K562 (cell line): ENCODE measurements at regions not wholly inside any gene's neighbourhood (a gene's known extent, or its start where the extent isn't known, plus 50 kb on each side); places are given as distances from the start of the nearest gene placed in this dataset.

Source experiments
- ATAC-seq: fragments of 200-7000 bp; cut with Tn5 transposase; 3 replicates; pipeline ENCODE4 v1.9.1; 2020; ENCODE audit warnings: moderate library complexity
- BruUV-seq: library from RNA; stranded (reverse); fragments of 400-500 nt; replicated peaks from 2 replicates; lab custom pipeline; 2021; lab: Mats Ljungman, UMichigan
- CTCF ChIA-PET: fragments of 300-600 bp; formaldehyde crosslinking; extraction: SDS; loops from one replicate; lab custom pipeline; 2021; ENCODE audit warnings: low intra/inter-chr PET ratio; lab: Yijun Ruan, JAX
- POLR2A ChIA-PET: fragments of 300-600, 350-650 bp; sonication (Branson Sonifier 250); formaldehyde crosslinking; extraction: SDS; loops from one replicate; lab custom pipeline; 2021; ENCODE audit warnings: antibody characterized with exemption, inconsistent platforms; lab: Yijun Ruan, JAX
- DNase-seq, 4 experiments: peaks; one replicate each; pipeline versions ENCODE4 v3.0.0 to v3.0.0-alpha.2; 2011 to 2018; ENCODE audit warnings: low spot score in 3 of 4, mixed read lengths in 3 of 4; ENCODE audit errors: extremely low read depth in 1 of 4
- FAIRE-seq: peaks from 2 replicates; lab custom pipeline; 2011; peaks lifted over from hg19 to GRCh38; lab: Jason Lieb, UNC
- H2AFZ ChIP-seq: 2 replicates; pipeline ENCODE4 v1.6.0; 2011; ENCODE audit warnings: low read depth, low read length, control low read depth, inconsistent platforms
- H3K27ac ChIP-seq: fragments of 200-600 bp; 3 replicates; pipeline ENCODE4 v1.8.0; 2011; ENCODE audit warnings: low read depth, mild to moderate bottlenecking, control low read depth, inconsistent platforms, low read length, moderate library complexity, mixed read lengths; ENCODE audit errors: extremely low read depth
- H3K27me3 ChIP-seq, 2 experiments: fragments of 300-600 bp in 1 of 2; 2 replicates in 1 of 2; 3 replicates in 1 of 2; pipeline versions ENCODE4 v1.6.0 to v1.8.0; 2011; ENCODE audit warnings: inconsistent platforms in 2 of 2, low read length in 2 of 2, mild to moderate bottlenecking in 1 of 2, mixed read lengths in 1 of 2, moderate library complexity in 1 of 2; ENCODE audit not compliant: control insufficient read depth in 2 of 2, insufficient read depth in 2 of 2
- H3K36me3 ChIP-seq: fragments of 300-600 bp; 3 replicates; pipeline ENCODE4 v1.8.0; 2011; ENCODE audit warnings: mild to moderate bottlenecking, low read length, inconsistent platforms; ENCODE audit not compliant: control insufficient read depth, insufficient read depth
- H3K4me1 ChIP-seq, 2 experiments: fragments of 200-600 bp in 1 of 2; replicated peaks in 1 of 2; 2 replicates in 1 of 2; 3 replicates in 1 of 2; pipeline versions ENCODE4 v1.5.1 to v1.8.0; 2011; ENCODE audit warnings: inconsistent platforms in 2 of 2, low read length in 2 of 2, mild to moderate bottlenecking in 1 of 2, mixed read lengths in 1 of 2, moderate library complexity in 1 of 2; ENCODE audit not compliant: control insufficient read depth in 2 of 2, insufficient read depth in 2 of 2
- H3K4me2 ChIP-seq: 2 replicates; pipeline ENCODE4 v1.6.1; 2011; ENCODE audit warnings: low read length, control low read depth, inconsistent platforms, mixed read lengths; ENCODE audit not compliant: insufficient read depth
- H3K4me3 ChIP-seq: fragments of 200-600 bp; sonication (generic), shearing (Covaris generic); 2 replicates; pipeline ENCODE4 v1.5.1; 2016; ENCODE audit warnings: control low read depth, inconsistent platforms
- H3K79me2 ChIP-seq: fragments of 200-600 bp; 3 replicates; pipeline ENCODE4 v1.8.0; 2011; ENCODE audit warnings: low read length, inconsistent platforms; ENCODE audit not compliant: control insufficient read depth, insufficient read depth
- H3K9ac ChIP-seq, 2 experiments: 2 replicates each; pipeline versions ENCODE4 v1.6.0 to v1.6.1; 2011; ENCODE audit warnings: low read depth in 2 of 2, low read length in 2 of 2, control low read depth in 1 of 2, inconsistent platforms in 1 of 2, mild to moderate bottlenecking in 1 of 2, mixed read lengths in 1 of 2; ENCODE audit not compliant: insufficient read depth in 1 of 2
- H3K9me1 ChIP-seq: one replicate; pipeline ENCODE4 v1.6.0; 2011; ENCODE audit warnings: inconsistent platforms, mild to moderate bottlenecking, low read length, moderate library complexity; ENCODE audit not compliant: control insufficient read depth, insufficient read depth
- H3K9me3 ChIP-seq: replicated peaks from 2 replicates; pipeline ENCODE4 v1.5.1; 2011; ENCODE audit warnings: low read depth, low read length, inconsistent platforms; ENCODE audit not compliant: control insufficient read depth, insufficient read depth
- H4K20me1 ChIP-seq: replicated peaks from 2 replicates; pipeline ENCODE4 v1.6.1; 2011; ENCODE audit warnings: low read length, inconsistent platforms, mixed read lengths; ENCODE audit not compliant: control insufficient read depth, insufficient read depth
- E4F1 ChIP-seq: fragments of 250-450 bp; sonication (Bioruptor Pico); IDR thresholded peaks from 2 replicates; pipeline ENCODE4 v1.5.0; 2021; ENCODE audit warnings: mild to moderate bottlenecking, borderline replicate concordance
- HNRNPH1 ChIP-seq: fragments of 200-400 bp; formaldehyde crosslinking; optimal IDR thresholded peaks from 2 replicates; pipeline ENCODE3; 2017; ENCODE audit warnings: low read depth, mild to moderate bottlenecking, low read length, moderate library complexity
- IFI16 ChIP-seq: fragments of 250-450 bp; sonication (Bioruptor Pico); IDR thresholded peaks from 2 replicates; pipeline ENCODE4 v2.1.2; 2022; ENCODE audit warnings: mild to moderate bottlenecking, inconsistent platforms
- PHB ChIP-seq: fragments of 250-450 bp; sonication (Bioruptor Pico); IDR thresholded peaks from 2 replicates; pipeline ENCODE4 v1.5.0; 2021
- PYGO2 ChIP-seq: fragments of 450-650 bp; IDR thresholded peaks from 2 replicates; pipeline ENCODE4 v1.6.1; 2016; ENCODE audit warnings: mild to moderate bottlenecking, missing genetic modification characterization, moderate library complexity, missing compliant biosample characterization
- SPI1 ChIP-seq: IDR thresholded peaks from 2 replicates; pipeline ENCODE4 v1.6.1; 2011; ENCODE audit warnings: low read depth, low read length, control low read depth, borderline replicate concordance
- TAL1 ChIP-seq: fragments of 450-650 bp; IDR thresholded peaks from 2 replicates; pipeline ENCODE4 v1.6.1; 2016; ENCODE audit warnings: mild to moderate bottlenecking
- TCFL5 ChIP-seq: fragments of 250-450 bp; sonication (Bioruptor Pico); conservative IDR thresholded peaks from 2 replicates; pipeline ENCODE4 v1.6.1; 2021; ENCODE audit warnings: mild to moderate bottlenecking, moderate library complexity, matching md5 sums
- ZNF24 ChIP-seq: fragments of 450-650 bp; IDR thresholded peaks from 2 replicates; pipeline ENCODE4 v1.6.1; 2016
- ZNF589 ChIP-seq: fragments of 200-800 bp; sonication (Bioruptor generic); IDR thresholded peaks from 2 replicates; pipeline ENCODE4 v1.6.1; 2016; ENCODE audit warnings: low read depth, missing genetic modification characterization, missing compliant biosample characterization
- WGBS: fragments of 100-300 bp; shearing (Covaris generic); methylation state at CpG from one replicate; pipeline ENCODE4 v1.1.6; 2016; ENCODE audit warnings: low coverage, mixed read lengths; ENCODE audit not compliant: insufficient coverage; ENCODE audit errors: missing lambda C conversion rate; 5-methylcytosine and 5-hydroxymethylcytosine counted together
- in situ Hi-C: fragments of 300-500 bp; cut with MboI; formaldehyde crosslinking; loops from 4 replicates; pipeline ENCODE4 v1.15.0; 2018; ENCODE audit warnings: inconsistent platforms, mixed read lengths
- intact Hi-C: fragments of 100-400 bp; cut with micrococcal nuclease; formaldehyde crosslinking; loops from 2 replicates; pipeline ENCODE4 v1.14.2; 2022

GRCh38 chr6:100259865-100260264, 204.9 kb downstream of the SIM1 start:
- H3K36me3 ChIP-seq: no peaks in the 10 kb centered on the region
- WGBS: 32% methylated on average over 3 of the region's 3 CpGs
- in situ Hi-C loops: no loop called here
- H2AFZ ChIP-seq: 0 out of 2 replicates have a peak overlapping the region, but pooled peaks have one; percentile 6
- H3K27me3 ChIP-seq: no peaks in the 10 kb centered on the region
- no peak overlapping the region for H3K4me3 ChIP-seq
- TF ChIP-seq TAL1 (no peak), ZNF589 (CRISPR knock-in tag) (no peak), PHB (CRISPR knock-in tag) (no peak), ZNF24 (no peak), PYGO2 (tag) (no peak), SPI1 (peak; percentile 32; the same call in 1 of the 2 replicates), IFI16 (no peak), E4F1 (CRISPR knock-in tag) (0 out of 2 replicates have a peak, but pooled peaks have one; percentile 8), TCFL5 (CRISPR knock-in tag) (no peak), HNRNPH1 (no peak)
- no peaks in the 10 kb centered on the region for H3K9me1 ChIP-seq
- FAIRE-seq (no peak), DNase-seq (no peak), ATAC-seq (no peak)
- H3K27ac ChIP-seq: no peak overlapping the region
- peaks cover 0 to 19% of the 10 kb centered on the region in 2 experiments; a peak in 2 of 5 replicates for H3K4me1 ChIP-seq
- ChIA-PET POLR2A (no interaction called here), CTCF (no interaction called here)
- no peak overlapping the region for H3K4me2 ChIP-seq
- H3K9ac ChIP-seq: no peak overlapping the region
- BruUV-seq: no TSS peak
- H3K79me2 ChIP-seq: no peaks in the 10 kb centered on the region
- intact Hi-C loops: no loop called here
- no peaks in the 10 kb centered on the region for H4K20me1 ChIP-seq
- no peaks in the 10 kb centered on the region for H3K9me3 ChIP-seq
